ENCODE measurements at regions not wholly inside any gene's neighbourhood (a gene's known extent, or its start where the extent isn't known, plus 50 kb on each side); places are given as distances from the start of the nearest gene placed in this dataset.

DNA sequence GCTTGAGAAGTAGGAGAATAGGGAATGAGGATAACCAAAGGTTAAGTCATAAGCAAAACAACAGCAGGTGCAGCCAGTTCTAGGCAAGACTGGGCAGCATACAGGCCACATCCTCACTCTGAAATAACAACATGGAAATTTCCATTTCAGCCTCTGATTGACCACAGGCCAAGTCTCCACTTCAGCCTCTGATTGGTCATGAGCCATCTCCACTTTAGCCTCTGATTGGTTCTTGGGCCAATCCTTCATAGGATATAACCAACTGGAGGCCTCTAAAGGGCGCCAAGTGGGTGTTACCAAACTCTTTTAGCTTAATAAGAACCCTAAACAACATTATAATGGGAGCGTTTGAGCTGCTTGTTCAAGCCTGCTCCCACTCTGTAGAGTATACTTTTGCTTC is 512.0 kb downstream of the NPIPA7 start:
- no peaks in the 10 kb centered on the region for H3K9me3 ChIP-seq
- no peak for DNase-seq
- H3K27me3 ChIP-seq: no peaks in the 10 kb centered on the region
- no peak for ATAC-seq
- H3K4me3 ChIP-seq: no peak overlapping the region
- TF ChIP-seq, protein P1, sequence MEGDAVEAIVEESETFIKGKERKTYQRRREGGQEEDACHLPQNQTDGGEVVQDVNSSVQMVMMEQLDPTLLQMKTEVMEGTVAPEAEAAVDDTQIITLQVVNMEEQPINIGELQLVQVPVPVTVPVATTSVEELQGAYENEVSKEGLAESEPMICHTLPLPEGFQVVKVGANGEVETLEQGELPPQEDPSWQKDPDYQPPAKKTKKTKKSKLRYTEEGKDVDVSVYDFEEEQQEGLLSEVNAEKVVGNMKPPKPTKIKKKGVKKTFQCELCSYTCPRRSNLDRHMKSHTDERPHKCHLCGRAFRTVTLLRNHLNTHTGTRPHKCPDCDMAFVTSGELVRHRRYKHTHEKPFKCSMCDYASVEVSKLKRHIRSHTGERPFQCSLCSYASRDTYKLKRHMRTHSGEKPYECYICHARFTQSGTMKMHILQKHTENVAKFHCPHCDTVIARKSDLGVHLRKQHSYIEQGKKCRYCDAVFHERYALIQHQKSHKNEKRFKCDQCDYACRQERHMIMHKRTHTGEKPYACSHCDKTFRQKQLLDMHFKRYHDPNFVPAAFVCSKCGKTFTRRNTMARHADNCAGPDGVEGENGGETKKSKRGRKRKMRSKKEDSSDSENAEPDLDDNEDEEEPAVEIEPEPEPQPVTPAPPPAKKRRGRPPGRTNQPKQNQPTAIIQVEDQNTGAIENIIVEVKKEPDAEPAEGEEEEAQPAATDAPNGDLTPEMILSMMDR (IDR thresholded peaks at IDR 0.05): no peak
- H3K4me1 ChIP-seq: no peaks in the 10 kb centered on the region
- H3K36me3 ChIP-seq: no peaks in the 10 kb centered on the region
- no peak overlapping the region for H3K27ac ChIP-seq
- intact Hi-C loops (cut with DNase I): no loop called here

GRCh38 chr16:16904601-16905000 is 525.7 kb downstream of the NPIPA7 start:
- Histone ChIP-seq H3K36me3 (no peaks in the 10 kb centered on the region), H3K4me3 (no peak overlapping the region), H3K4me1 (no peaks in the 10 kb centered on the region), H3K9me3 (peaks cover 0 to 39% of the 10 kb centered on the region in 2 donors), H3K27me3 (peaks cover 0 to 8% of the 10 kb centered on the region in 2 donors), H3K27ac (no peak overlapping the region)
- DNase-seq: no peak
- TF ChIP-seq, protein P1 (IDR thresholded peaks at IDR 0.05): no peak
- ATAC-seq: no peak
- intact Hi-C loops (cut with DNase I): no loop called here

- Histone ChIP-seq H3K9me3 (peaks cover 0 to 26% of the 10 kb centered on the region in 2 donors), H3K4me3 (no peak overlapping the region), H3K36me3 (no peaks in the 10 kb centered on the region), H3K27ac (no peak overlapping the region), H3K4me1 (no peaks in the 10 kb centered on the region), H3K27me3 (peaks cover 0 to 8% of the 10 kb centered on the region in 2 donors)
- intact Hi-C loops (cut with DNase I): no loop called here
- ATAC-seq (no peak), DNase-seq (no peak)
- TF ChIP-seq, protein P1 (IDR thresholded peaks at IDR 0.05): no peak
Measured at GRCh38 chr16:16905850-16906249, 526.9 kb downstream of the NPIPA7 start.

- no peak for ATAC-seq
Measured at GRCh38 chr16:16907089-16907488, 528.1 kb downstream of the NPIPA7 start.

GRCh38 chr16:16908077-16908476 is 529.1 kb downstream of the NPIPA7 start:
- Histone ChIP-seq H3K9me3 (peaks cover 0 to 11% of the 10 kb centered on the region in 2 donors), H3K4me1 (no peaks in the 10 kb centered on the region), H3K36me3 (no peaks in the 10 kb centered on the region), H3K4me3 (no peak overlapping the region), H3K27ac (no peak overlapping the region), H3K27me3 (peaks cover 0 to 8% of the 10 kb centered on the region in 2 donors)
- TF ChIP-seq, protein P1 (IDR thresholded peaks at IDR 0.05): no peak
- ATAC-seq: no peak
- no peak for DNase-seq
- intact Hi-C loops (cut with DNase I): no loop called here

More at GRCh38 chr16:16907089-16907488, 528.1 kb downstream of the NPIPA7 start:
- Histone ChIP-seq H3K4me3 (no peak overlapping the region), H3K27ac (no peak overlapping the region), H3K27me3 (peaks cover 0 to 8% of the 10 kb centered on the region in 2 donors), H3K36me3 (no peaks in the 10 kb centered on the region), H3K9me3 (peaks cover 0 to 17% of the 10 kb centered on the region in 2 donors), H3K4me1 (no peaks in the 10 kb centered on the region)
- no peak for DNase-seq
- TF ChIP-seq, protein P1 (IDR thresholded peaks at IDR 0.05): no peak
- intact Hi-C loops (cut with DNase I): no loop called here
